Trophoblast cell (in vitro differentiated cells and primary cell): ENCODE measurements at regions not wholly inside any gene's neighbourhood (a gene's known extent, or its start where the extent isn't known, plus 50 kb on each side); places are given as distances from the start of the nearest gene placed in this dataset.
A peak's percentile ranks its signal among the peaks of the same experiment; 100 is the strongest.

Source experiments
- DNase-seq, 2 donors: peaks; one replicate each; pipeline ENCODE4 v3.0.0-alpha.2; 2016
- H2AFZ ChIP-seq: 2 replicates; pipeline ENCODE4 v1.6.1; 2013; ENCODE audit warnings: low read length, moderate library complexity, mild to moderate bottlenecking; ENCODE audit not compliant: insufficient read depth, poor library complexity
- H2AK5ac ChIP-seq: 2 replicates; pipeline ENCODE4 v1.6.1; 2013; ENCODE audit warnings: mild to moderate bottlenecking, low read length
- H2BK120ac ChIP-seq: 2 replicates; pipeline ENCODE4 v1.6.1; 2013; ENCODE audit warnings: low read length, mild to moderate bottlenecking, moderate library complexity; ENCODE audit not compliant: insufficient read depth, poor library complexity
- H2BK12ac ChIP-seq: 2 replicates; pipeline ENCODE4 v1.6.1; 2013; ENCODE audit warnings: mild to moderate bottlenecking, low read length, moderate library complexity
- H2BK5ac ChIP-seq: 2 replicates; pipeline ENCODE4 v1.6.1; 2013; ENCODE audit warnings: low read length, low read depth, moderate library complexity, mild to moderate bottlenecking; ENCODE audit not compliant: poor library complexity
- H3K14ac ChIP-seq: 2 replicates; pipeline ENCODE4 v1.6.1; 2013; ENCODE audit warnings: mild to moderate bottlenecking, low read length
- H3K18ac ChIP-seq: 2 replicates; pipeline ENCODE4 v1.6.1; 2013; ENCODE audit warnings: mild to moderate bottlenecking, low read length
- H3K23ac ChIP-seq: 2 replicates; pipeline ENCODE4 v1.6.1; 2013; ENCODE audit warnings: low read length
- H3K27ac ChIP-seq: 2 replicates; pipeline ENCODE4 v1.5.1; 2013; ENCODE audit warnings: low read depth, mild to moderate bottlenecking, inconsistent platforms, low read length, moderate library complexity
- H3K27me3 ChIP-seq: 2 replicates; pipeline ENCODE4 v1.6.1; 2013; ENCODE audit warnings: inconsistent platforms, mild to moderate bottlenecking, low read length, moderate library complexity; ENCODE audit not compliant: insufficient read depth
- H3K36me3 ChIP-seq, 2 experiments: 1 replicate in 1 of 2; 2 replicates in 1 of 2; pipeline ENCODE4 v1.6.1; 2013; ENCODE audit warnings: low read length in 2 of 2, mild to moderate bottlenecking in 2 of 2, moderate library complexity in 1 of 2; ENCODE audit not compliant: insufficient read depth in 2 of 2, control insufficient read depth in 1 of 2
- H3K4ac ChIP-seq: 2 replicates; pipeline ENCODE4 v1.6.1; 2013; ENCODE audit warnings: low read depth, mild to moderate bottlenecking, low read length, moderate library complexity
- H3K4me1 ChIP-seq, 2 experiments: 1 replicate in 1 of 2; 2 replicates in 1 of 2; pipeline ENCODE4 v1.6.1; 2013; ENCODE audit warnings: low read length in 2 of 2, mild to moderate bottlenecking in 2 of 2, moderate library complexity in 1 of 2; ENCODE audit not compliant: insufficient read depth in 2 of 2, control insufficient read depth in 1 of 2
- H3K4me2 ChIP-seq: 2 replicates; pipeline ENCODE4 v1.6.1; 2013; ENCODE audit warnings: inconsistent platforms, mild to moderate bottlenecking, low read length, moderate library complexity
- H3K4me3 ChIP-seq: 2 replicates; pipeline ENCODE4 v1.5.1; 2013; ENCODE audit warnings: mild to moderate bottlenecking, low read depth, low read length, inconsistent platforms
- H3K79me1 ChIP-seq: one replicate; pipeline ENCODE4 v1.6.1; 2013; ENCODE audit warnings: low read length
- H3K79me2 ChIP-seq: 2 replicates; pipeline ENCODE4 v1.6.1; 2013; ENCODE audit warnings: low read length, mild to moderate bottlenecking; ENCODE audit not compliant: control insufficient read depth, insufficient read depth, poor library complexity
- H3K9ac ChIP-seq: 2 replicates; pipeline ENCODE4 v1.6.1; 2013; ENCODE audit warnings: mild to moderate bottlenecking, low read length
- H3K9me3 ChIP-seq: 2 replicates; pipeline ENCODE4 v1.6.1; 2013; ENCODE audit warnings: low read depth, mild to moderate bottlenecking, control low read depth, inconsistent platforms, low read length; ENCODE audit not compliant: insufficient read depth
- H4K12ac ChIP-seq: 2 replicates; pipeline ENCODE4 v1.6.1; 2013; ENCODE audit warnings: low read depth, mild to moderate bottlenecking, low read length, moderate library complexity
- H4K8ac ChIP-seq: 2 replicates; pipeline ENCODE4 v1.6.1; 2013; ENCODE audit warnings: low read depth, mild to moderate bottlenecking, low read length, moderate library complexity
- H4K91ac ChIP-seq: one replicate; pipeline ENCODE4 v1.6.1; 2013; ENCODE audit warnings: low read depth, mild to moderate bottlenecking, low read length, moderate library complexity
- WGBS: extraction: QIAGEN DNeasy Blood & Tissue Kit; methylation state at CpG from one replicate; pipeline ENCODE4 v1.1.7; 2013; ENCODE audit warnings: missing lambda C conversion rate; ENCODE audit not compliant: insufficient read length, insufficient coverage; ENCODE audit errors: extremely low coverage; 5-methylcytosine and 5-hydroxymethylcytosine counted together

DNA sequence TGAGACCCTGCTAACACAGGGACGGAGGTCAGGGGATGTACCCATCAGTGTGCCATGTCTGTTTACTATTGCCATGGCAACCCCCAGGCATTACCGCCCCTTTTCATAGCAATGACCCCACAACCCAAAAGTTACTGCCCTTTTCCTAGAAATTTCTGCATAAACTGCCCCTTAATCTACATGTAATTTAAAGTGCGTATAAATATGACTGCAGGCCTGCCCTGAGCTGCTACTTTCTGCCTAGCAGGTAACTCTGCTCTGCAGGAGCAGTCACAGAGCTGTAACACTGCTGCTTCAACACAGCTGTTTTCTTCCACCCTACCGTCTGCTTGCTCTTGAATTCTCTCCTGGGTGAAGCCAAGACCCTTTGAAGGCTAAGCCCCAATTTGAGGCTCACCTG is 57.1 kb upstream of the RPS6KA2 start:
- H2BK5ac ChIP-seq, result no peak overlapping the region
- H3K4ac ChIP-seq, result no peak overlapping the region
- H3K27ac ChIP-seq, result no peak overlapping the region
- WGBS, result no CpG with 5 or more reads among the region's 4 CpGs
- no peak overlapping the region for H3K4me3 ChIP-seq
- no peak for DNase-seq
- no peak overlapping the region for H4K8ac ChIP-seq
- H4K91ac ChIP-seq, result no peak overlapping the region
- H4K12ac ChIP-seq, result no peak overlapping the region
- peaks cover 3% of the 10 kb centered on the region for H3K9me3 ChIP-seq
- no peaks in the 10 kb centered on the region for H3K79me2 ChIP-seq
- H3K9ac ChIP-seq, result no peak overlapping the region
- no peak overlapping the region for H3K14ac ChIP-seq
- H3K4me2 ChIP-seq, result no peak overlapping the region
- no peaks in the 10 kb centered on the region for H3K36me3 ChIP-seq
- H3K23ac ChIP-seq, result no peak overlapping the region
- no peak overlapping the region for H2AK5ac ChIP-seq
- H3K79me1 ChIP-seq, result peaks cover 4% of the 10 kb centered on the region
- no peaks in the 10 kb centered on the region for H3K4me1 ChIP-seq
- H2AFZ ChIP-seq, result no peak overlapping the region
- H3K18ac ChIP-seq, result no peak overlapping the region
- no peak overlapping the region for H2BK12ac ChIP-seq
- H2BK120ac ChIP-seq, result no peak overlapping the region
- no peaks in the 10 kb centered on the region for H3K27me3 ChIP-seq

DNA sequence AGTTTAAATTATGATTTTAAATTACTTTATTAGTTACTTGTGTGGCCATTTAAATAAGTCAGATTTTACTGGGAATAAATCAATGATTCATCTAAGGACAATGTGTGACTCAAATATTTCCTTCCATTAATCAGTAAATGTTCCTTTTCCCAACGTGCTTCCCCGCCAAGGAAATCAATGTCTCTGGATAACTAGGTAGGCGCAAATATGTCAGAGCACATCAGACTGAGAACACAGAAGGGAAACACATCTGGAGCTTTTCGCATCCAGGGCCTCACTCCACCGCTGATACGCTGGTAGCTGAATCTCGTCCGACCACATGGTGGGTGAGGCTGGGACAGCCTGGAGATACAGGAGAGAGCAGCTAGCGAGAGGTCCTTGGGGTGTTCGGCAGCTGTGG is 56.4 kb upstream of the RPS6KA2 start:
- Histone ChIP-seq H3K9me3 (peaks cover 3% of the 10 kb centered on the region), H4K12ac (no peak overlapping the region), H2AFZ (no peak overlapping the region), H3K36me3 (no peaks in the 10 kb centered on the region), H3K79me1 (peaks cover 6% of the 10 kb centered on the region), H3K4me1 (peaks cover 0 to 2% of the 10 kb centered on the region in 2 experiments), H3K4me2 (no peak overlapping the region), H4K8ac (no peak overlapping the region), H3K27me3 (no peaks in the 10 kb centered on the region), H3K23ac (no peak overlapping the region), H3K4ac (no peak overlapping the region), H3K14ac (no peak overlapping the region), H2BK12ac (no peak overlapping the region), H2BK5ac (no peak overlapping the region), H4K91ac (no peak overlapping the region), H3K18ac (no peak overlapping the region), H3K4me3 (no peak overlapping the region), H2AK5ac (no peak overlapping the region), H2BK120ac (no peak overlapping the region), H3K9ac (no peak overlapping the region), H3K79me2 (no peaks in the 10 kb centered on the region), H3K27ac (no peak overlapping the region)
- no peak for DNase-seq
- no CpG with 5 or more reads among the region's 10 CpGs for WGBS

- H3K4me2 ChIP-seq, result no peak overlapping the region
- H3K9me3 ChIP-seq, result peaks cover 2% of the 10 kb centered on the region
- H3K9ac ChIP-seq, result no peak overlapping the region
- peak overlapping the region; percentile 91 for H2AK5ac ChIP-seq
- no peaks in the 10 kb centered on the region for H3K27me3 ChIP-seq
- peak overlapping the region; percentile 80 for H3K14ac ChIP-seq
- H3K79me1 ChIP-seq, result peaks cover 17% of the 10 kb centered on the region
- H3K4me1 ChIP-seq, result peaks cover 9 to 11% of the 10 kb centered on the region in 2 experiments
- no peak overlapping the region for H3K27ac ChIP-seq
- peak overlapping the region; percentile 40 for H3K4ac ChIP-seq
- H3K23ac ChIP-seq, result no peak overlapping the region
- DNase-seq, result no peak
- H4K91ac ChIP-seq, result peak overlapping the region; percentile 72
- H3K36me3 ChIP-seq, result no peaks in the 10 kb centered on the region
- no CpG with 5 or more reads among the region's 31 CpGs for WGBS
- H2BK120ac ChIP-seq, result peak overlapping the region; percentile 70
- H4K12ac ChIP-seq, result no peak overlapping the region
- peak overlapping the region; percentile 54 for H2BK5ac ChIP-seq
- no peak overlapping the region for H2AFZ ChIP-seq
- H4K8ac ChIP-seq, result no peak overlapping the region
- peak overlapping the region; percentile 99 for H2BK12ac ChIP-seq
- H3K79me2 ChIP-seq, result no peaks in the 10 kb centered on the region
- peak overlapping the region; percentile 76 for H3K18ac ChIP-seq
- no peak overlapping the region for H3K4me3 ChIP-seq
Measured at GRCh38 chr6:166679566-166679965, 52.5 kb upstream of the RPS6KA2 start.

GRCh38 chr6:166678426-166678825 is 51.4 kb upstream of the RPS6KA2 start:
- Histone ChIP-seq H2BK12ac (peak overlapping the region; percentile 78), H3K18ac (peak overlapping the region; percentile 31), H3K79me1 (peaks cover 17% of the 10 kb centered on the region), H4K12ac (no peak overlapping the region), H2BK5ac (peak overlapping the region; percentile 80), H3K4me3 (no peak overlapping the region), H3K4me2 (no peak overlapping the region), H4K8ac (peak overlapping the region; percentile 63), H2AFZ (peak overlapping the region; percentile 11), H3K9ac (no peak overlapping the region), H3K23ac (no peak overlapping the region), H2BK120ac (peak overlapping the region; percentile 84), H3K4ac (no peak overlapping the region), H3K14ac (peak overlapping the region; percentile 23), H3K79me2 (no peaks in the 10 kb centered on the region), H4K91ac (peak overlapping the region; percentile 88), H3K27me3 (no peaks in the 10 kb centered on the region), H3K9me3 (peaks cover 2% of the 10 kb centered on the region), H3K4me1 (peaks cover 9 to 11% of the 10 kb centered on the region in 2 experiments), H3K27ac (peak overlapping the region; percentile 80), H3K36me3 (no peaks in the 10 kb centered on the region), H2AK5ac (no peak overlapping the region)
- DNase-seq, result peak; percentile 63 to 85
- no CpG with 5 or more reads among the region's 10 CpGs for WGBS
